Muscle of back (tissue), 3 donors: ENCODE measurements at regions not wholly inside any gene's neighbourhood (a gene's known extent, or its start where the extent isn't known, plus 50 kb on each side); places are given as distances from the start of the nearest gene placed in this dataset.
"Not testable (repeated sequence)": the region's sequence is repeated elsewhere in the genome, so short reads cannot be mapped to it uniquely, and the experiment has no call there.

ENCODE experiments used
- DNase-seq, 3 donors: peaks; one replicate each; pipeline versions ENCODE4 v3.0.0 to v3.0.0-alpha.2; 2013

GRCh38 chr15:26029586-26029985 is 166.5 kb upstream of the ATP10A start:
- not testable (repeated sequence) for DNase-seq

DNA sequence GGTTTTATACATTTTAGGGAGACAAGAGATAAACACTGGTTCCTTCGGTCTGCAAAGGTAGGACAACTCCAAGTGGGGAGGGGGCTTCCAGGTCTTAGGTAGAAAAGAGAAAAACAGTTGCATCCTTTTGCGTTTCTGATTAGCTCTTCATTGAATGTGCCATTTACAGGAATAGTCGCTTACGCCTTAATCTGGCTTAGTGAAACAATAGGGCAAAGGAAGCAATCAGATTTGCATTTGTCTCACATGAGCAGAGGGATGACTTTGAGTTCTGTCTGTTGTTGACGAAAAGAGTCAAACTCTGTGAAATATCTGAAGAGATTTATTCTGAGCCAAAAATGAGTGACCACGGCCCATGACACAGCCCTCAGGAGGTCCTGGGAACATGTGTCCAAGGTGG is 166.0 kb upstream of the ATP10A start:
- DNase-seq: no peak

DNA sequence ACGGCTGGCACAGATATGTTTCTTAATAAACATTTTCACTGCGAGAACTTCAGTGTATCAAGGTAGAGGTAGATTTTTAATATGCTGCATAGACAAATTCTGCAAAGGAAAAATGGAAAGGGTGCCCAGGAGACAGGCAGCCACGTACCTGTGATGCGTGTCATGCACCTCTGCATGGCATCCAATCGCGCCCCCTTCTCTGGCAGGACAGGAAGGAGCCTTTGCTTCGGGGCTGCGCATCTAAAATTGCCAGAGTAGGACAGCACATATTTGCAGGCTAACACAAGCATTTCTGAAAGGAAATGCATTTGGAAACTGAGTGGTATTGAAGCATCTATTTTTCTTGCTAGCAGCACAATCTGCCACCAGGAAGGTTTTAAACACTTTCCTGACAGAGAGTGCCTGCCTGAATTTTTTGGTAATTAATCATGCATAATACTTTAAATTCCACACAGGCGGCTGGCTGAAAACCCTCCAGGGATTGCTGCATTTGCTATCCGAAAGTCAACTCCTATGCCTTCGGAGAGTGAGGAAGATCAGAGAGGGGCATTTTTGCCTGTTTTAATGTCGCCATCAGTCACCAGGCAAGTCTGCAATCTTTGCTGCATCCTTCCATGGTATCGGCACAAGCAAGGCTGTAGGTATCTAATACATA is 165.1 kb upstream of the ATP10A start:
- DNase-seq: peak in 1 of 3 donors; percentile 32

- not testable (repeated sequence) for DNase-seq
Observed at GRCh38 chr15:26026671-26027070, 163.5 kb upstream of the ATP10A start.

DNA sequence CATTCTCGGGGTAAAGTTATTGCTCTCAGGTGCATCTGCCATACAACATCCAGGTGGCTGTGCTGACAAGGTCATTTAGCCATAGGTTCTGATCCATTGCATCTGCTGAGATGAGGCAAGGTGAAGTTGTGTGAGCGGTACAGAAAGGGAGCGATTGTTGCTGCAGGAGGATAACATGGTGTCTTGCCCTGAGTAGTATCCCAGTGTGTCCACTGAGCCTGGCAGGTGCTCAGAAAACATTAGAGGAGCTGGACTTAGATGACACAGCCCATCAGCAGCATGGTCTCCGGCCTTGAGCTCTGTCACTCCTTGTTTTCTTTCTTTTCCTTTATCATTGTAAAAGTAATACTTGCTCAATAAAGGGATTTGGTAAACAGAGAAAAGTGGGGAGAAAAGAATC is 161.1 kb upstream of the ATP10A start:
- DNase-seq: no peak

GRCh38 chr15:26023691-26024090 is 160.6 kb upstream of the ATP10A start:
- DNase-seq: no peak

GRCh38 chr15:26023231-26023630 is 160.1 kb upstream of the ATP10A start:
- DNase-seq: no peak

DNA sequence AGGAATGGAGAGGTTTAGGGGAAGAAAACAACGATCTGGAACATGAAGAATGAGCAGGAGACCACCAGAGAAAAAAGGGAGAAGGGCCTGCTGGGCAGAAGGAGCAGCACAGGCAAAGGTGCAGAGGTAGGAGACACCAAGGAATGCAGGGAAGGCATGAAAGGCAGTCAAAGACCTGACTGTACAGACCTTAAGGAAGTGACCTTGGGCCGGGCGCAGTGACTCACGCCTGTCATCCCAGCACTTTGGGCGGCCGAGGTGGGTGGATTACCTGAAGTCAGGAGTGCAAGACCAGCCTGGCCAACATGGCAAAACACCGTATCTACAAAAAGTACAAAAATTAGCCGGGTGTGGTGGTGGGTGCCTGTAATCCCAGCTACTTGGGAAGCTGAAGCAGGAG is 157.7 kb upstream of the ATP10A start:
- no peak for DNase-seq

DNA sequence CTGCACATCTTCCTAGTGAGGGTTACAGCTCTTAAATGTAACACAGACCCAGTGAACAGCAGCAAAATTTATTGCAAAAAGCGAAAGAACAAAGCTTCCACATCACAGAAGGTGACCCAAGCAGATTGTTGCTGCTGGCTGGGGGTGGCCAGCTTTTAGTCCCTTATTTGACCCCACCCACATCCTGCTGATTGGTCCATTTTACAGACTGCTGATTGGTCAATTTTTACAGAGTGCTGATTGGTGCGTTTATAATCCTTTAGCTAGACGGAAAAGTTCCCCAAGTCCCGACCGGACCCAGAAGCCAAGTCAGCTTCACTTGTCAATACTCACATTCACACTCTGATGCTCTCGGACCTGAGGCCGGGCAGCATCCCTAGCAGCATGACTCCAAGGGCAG is 154.5 kb upstream of the ATP10A start:
- no peak for DNase-seq

- DNase-seq: no peak
Observed at GRCh38 chr15:26015516-26016075, 152.5 kb upstream of the ATP10A start.

GRCh38 chr15:26013981-26014380 is 150.9 kb upstream of the ATP10A start:
- DNase-seq: no peak

DNA sequence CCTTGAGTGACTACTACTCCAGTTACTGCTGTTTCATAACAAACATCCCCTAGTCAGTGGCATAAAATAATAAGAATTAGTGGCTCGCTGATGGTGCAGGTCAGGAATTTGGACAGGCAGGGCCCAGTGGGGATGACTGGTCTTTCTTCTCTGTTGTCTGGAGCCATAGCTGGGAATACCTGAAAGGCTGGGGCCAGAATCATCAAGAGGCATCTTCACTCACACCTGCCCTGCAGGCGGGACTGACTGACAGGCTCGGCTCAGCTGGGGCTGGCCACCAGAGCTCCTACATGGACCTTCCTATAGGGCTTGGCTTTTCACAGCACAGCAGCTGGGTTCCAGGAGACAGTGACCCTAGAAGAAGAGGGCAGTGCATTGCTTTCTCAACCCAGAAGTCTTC is 148.8 kb upstream of the ATP10A start:
- DNase-seq: no peak

GRCh38 chr15:26007151-26007550 is 144.0 kb upstream of the ATP10A start:
- DNase-seq: no peak

DNA sequence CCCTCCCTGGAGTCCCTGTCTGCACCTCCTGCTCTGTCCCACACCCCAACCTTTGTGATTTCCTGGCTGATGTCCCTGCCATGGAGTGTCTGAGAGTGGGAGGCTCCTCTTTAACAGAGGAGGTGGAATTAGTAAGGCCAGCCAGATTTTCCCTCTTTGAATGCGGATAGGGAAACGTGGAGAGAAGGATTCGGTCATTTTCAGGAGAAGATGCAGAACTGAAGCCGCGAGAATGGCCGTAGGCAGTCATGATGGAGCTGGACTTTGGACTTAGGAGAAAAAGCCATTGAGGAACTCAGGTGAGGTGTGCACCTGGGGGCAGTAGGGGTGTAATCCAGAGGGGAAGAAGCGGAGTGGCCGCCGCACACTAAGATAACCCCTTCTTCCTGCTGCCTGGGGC is 138.1 kb upstream of the ATP10A start:
- no peak for DNase-seq

DNA sequence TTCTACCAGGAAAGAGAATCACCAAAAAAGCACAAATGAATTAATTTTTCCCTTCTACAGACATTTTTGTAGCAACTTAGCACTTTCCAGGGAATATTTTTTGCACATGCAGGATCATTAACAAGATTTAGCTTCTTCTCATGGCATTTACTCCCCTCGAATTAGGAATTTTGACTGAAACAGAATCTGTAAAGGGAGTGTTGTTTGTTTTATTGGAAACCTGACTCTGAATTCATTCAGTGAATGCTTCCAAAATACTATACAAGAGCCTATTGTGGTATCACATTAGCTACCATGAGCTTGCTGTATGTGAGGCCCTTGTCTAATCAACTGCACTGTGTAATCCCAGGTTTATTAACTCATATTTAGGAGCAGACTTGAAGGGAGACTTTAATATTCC is 130.4 kb upstream of the ATP10A start:
- no peak for DNase-seq

GRCh38 chr15:25990220-25990619 is 127.1 kb upstream of the ATP10A start:
- DNase-seq: no peak

- no peak for DNase-seq
Observed at GRCh38 chr15:25989327-25989726, 126.2 kb upstream of the ATP10A start.

GRCh38 chr15:25988716-25989115 is 125.6 kb upstream of the ATP10A start:
- DNase-seq: not testable (repeated sequence)

- DNase-seq: no peak
Observed at GRCh38 chr15:25987638-25988037, 124.5 kb upstream of the ATP10A start.

DNA sequence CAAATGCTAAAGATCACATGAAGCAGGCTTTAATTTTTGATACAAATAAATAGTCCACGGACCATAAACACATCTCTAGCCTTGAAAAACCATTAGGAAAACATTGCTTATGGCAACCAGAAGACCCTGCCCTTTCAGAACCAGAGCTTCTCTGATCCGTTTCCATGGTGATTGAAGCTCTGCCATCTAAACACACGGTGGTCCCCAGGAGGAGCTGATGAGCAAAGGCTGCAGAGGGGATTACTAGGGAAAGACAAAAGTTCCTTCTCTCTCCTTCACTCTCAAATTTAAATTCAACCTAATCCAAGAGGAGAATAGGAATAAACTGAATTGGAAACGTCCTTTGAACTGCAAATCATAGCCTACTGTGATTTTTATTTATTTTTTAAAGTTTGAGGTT is 122.0 kb upstream of the ATP10A start:
- DNase-seq: no peak

DNA sequence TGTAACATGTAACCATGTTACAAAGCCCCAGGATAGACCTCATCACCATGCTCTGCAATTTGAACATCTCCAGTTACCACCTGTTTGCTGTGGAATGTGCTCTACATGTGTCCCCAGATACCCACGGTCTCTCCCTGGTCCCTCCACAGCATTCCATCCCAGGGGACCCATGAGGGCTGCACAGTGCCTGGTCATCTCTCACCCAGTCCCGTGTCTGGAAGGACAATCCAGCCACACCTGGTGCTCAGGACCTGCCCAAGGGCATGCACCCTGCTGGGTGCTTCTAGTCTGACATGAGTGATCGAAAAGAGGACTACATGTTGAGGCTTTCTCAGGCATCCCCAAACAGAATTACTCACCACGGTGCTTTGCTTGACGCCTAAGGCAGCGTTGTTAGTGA is 119.6 kb upstream of the ATP10A start:
- no peak for DNase-seq

GRCh38 chr15:25981114-25981513 is 118.0 kb upstream of the ATP10A start:
- no peak for DNase-seq

- DNase-seq: no peak
Observed at GRCh38 chr15:25972141-25972675, 109.1 kb upstream of the ATP10A start.

- peak; percentile 19 to 26 (median 20) for DNase-seq
Observed at GRCh38 chr15:25971053-25971452, 107.9 kb upstream of the ATP10A start.
